Kasumi-1 (cell line): ENCODE measurements at regions not wholly inside any gene's neighbourhood (a gene's known extent, or its start where the extent isn't known, plus 50 kb on each side); places are given as distances from the start of the nearest gene placed in this dataset.

Source experiments
- DNase-seq, 2 experiments: peaks; one replicate each; lab custom pipeline; 2025; lab: John Stamatoyannopoulos, UW

- DNase-seq = no peak
These were observed 827.5 kb upstream of the SALL3 start for GRCh38 chr18:78151948-78152725.

GRCh38 chr18:78153362-78153761 lies 826.3 kb upstream of the SALL3 start:
- DNase-seq = no peak

GRCh38 chr18:78154444-78154843 lies 825.2 kb upstream of the SALL3 start:
- no peak for DNase-seq

GRCh38 chr18:78154853-78155252 lies 824.8 kb upstream of the SALL3 start:
- DNase-seq = no peak

GRCh38 chr18:78156466-78156865 lies 823.2 kb upstream of the SALL3 start:
- DNase-seq = no peak

GRCh38 chr18:78158943-78159342 lies 820.7 kb upstream of the SALL3 start:
- no peak for DNase-seq

GRCh38 chr18:78159397-78159796 lies 820.2 kb upstream of the SALL3 start:
- DNase-seq = no peak

GRCh38 chr18:78160961-78161656 lies 818.5 kb upstream of the SALL3 start:
- no peak for DNase-seq

- no peak for DNase-seq
These were observed 814.1 kb upstream of the SALL3 start for GRCh38 chr18:78165525-78165924.

- DNase-seq = no peak
These were observed 811.1 kb upstream of the SALL3 start for GRCh38 chr18:78168526-78168925.

GRCh38 chr18:78169174-78169864 lies 810.3 kb upstream of the SALL3 start:
- no peak for DNase-seq

GRCh38 chr18:78171954-78172353 lies 807.7 kb upstream of the SALL3 start:
- DNase-seq = no peak

GRCh38 chr18:78174737-78175136 lies 804.9 kb upstream of the SALL3 start:
- no peak for DNase-seq

- no peak for DNase-seq
These were observed 800.8 kb upstream of the SALL3 start for GRCh38 chr18:78178812-78179211.

- no peak for DNase-seq
These were observed 798.9 kb upstream of the SALL3 start for GRCh38 chr18:78180741-78181140.

GRCh38 chr18:78183815-78184214 lies 795.8 kb upstream of the SALL3 start:
- DNase-seq = no peak

GRCh38 chr18:78191276-78191675 lies 788.3 kb upstream of the SALL3 start:
- no peak for DNase-seq

- DNase-seq = no peak
These were observed 787.6 kb upstream of the SALL3 start for GRCh38 chr18:78192054-78192453.

GRCh38 chr18:78196280-78196679 lies 783.3 kb upstream of the SALL3 start:
- no peak for DNase-seq

GRCh38 chr18:78199002-78199401 lies 780.6 kb upstream of the SALL3 start:
- no peak for DNase-seq

- DNase-seq = no peak
These were observed 780.0 kb upstream of the SALL3 start for GRCh38 chr18:78199611-78200010.

- DNase-seq = no peak
These were observed 771.7 kb upstream of the SALL3 start for GRCh38 chr18:78207942-78208341.

GRCh38 chr18:78208461-78208860 lies 771.2 kb upstream of the SALL3 start:
- DNase-seq = no peak
